WTC11 (cell line): ENCODE measurements at regions not wholly inside any gene's neighbourhood (a gene's known extent, or its start where the extent isn't known, plus 50 kb on each side); places are given as distances from the start of the nearest gene placed in this dataset.

Source experiments
- ATAC-seq: fragments of 200-7000 bp; cut with Tn5 transposase; 2 replicates; pipeline ENCODE4 v1.10.0; 2021; ENCODE audit warnings: mild to moderate bottlenecking, moderate library complexity
- CTCF ChIA-PET: fragments of 300-600 bp; sonication (Branson Sonifier 250); formaldehyde crosslinking; loops from one replicate; lab custom pipeline; 2021; ENCODE audit warnings: antibody characterized with exemption; lab: Charles Lee
- POLR2A ChIA-PET: fragments of 350-600 bp; sonication (Branson Sonifier 250); formaldehyde crosslinking; loops from one replicate; lab custom pipeline; 2021; ENCODE audit warnings: antibody characterized with exemption; lab: Charles Lee
- DNase-seq: peaks from one replicate; pipeline ENCODE4 v3.0.0; 2021; ENCODE audit warnings: low spot score
- H3K27ac Mint-ChIP-seq: 2 replicates; pipeline ENCODE4 v1.8.0; 2021; ENCODE audit warnings: mixed read lengths
- H3K27me3 Mint-ChIP-seq: 2 replicates; pipeline ENCODE4 v1.8.0; 2021; ENCODE audit warnings: low read depth, mild to moderate bottlenecking, moderate library complexity, mixed read lengths
- H3K36me3 Mint-ChIP-seq: 2 replicates; pipeline ENCODE4 v1.8.0; 2021; ENCODE audit warnings: mixed read lengths
- H3K4me1 Mint-ChIP-seq: 2 replicates; pipeline ENCODE4 v1.8.0; 2022; ENCODE audit warnings: mixed read lengths
- H3K4me3 Mint-ChIP-seq: 2 replicates; pipeline ENCODE4 v1.8.0; 2021; ENCODE audit warnings: mild to moderate bottlenecking, moderate library complexity, mixed read lengths
- H3K9me3 Mint-ChIP-seq: 2 replicates; pipeline ENCODE4 v1.8.0; 2021; ENCODE audit warnings: mixed read lengths
- CBFB ChIP-seq: sonication (generic); formaldehyde crosslinking; IDR thresholded peaks from 2 replicates; pipeline ENCODE4 v1.8.1; 2022; ENCODE audit warnings: mild to moderate bottlenecking, low read depth, missing genetic modification reagents
- ESRRA ChIP-seq: sonication (generic); formaldehyde crosslinking; IDR thresholded peaks from 2 replicates; pipeline ENCODE4 v1.8.1; 2022; ENCODE audit warnings: mild to moderate bottlenecking, missing genetic modification reagents, borderline replicate concordance
- OVOL2 ChIP-seq: fragments of 250-450 bp; sonication (Bioruptor Pico); IDR thresholded peaks from 2 replicates; pipeline ENCODE4 v1.9.0; 2021; ENCODE audit warnings: mild to moderate bottlenecking, borderline replicate concordance
- PRRX2 ChIP-seq: fragments of 250-450 bp; sonication (Bioruptor Pico); IDR thresholded peaks from 2 replicates; pipeline ENCODE4 v1.8.0; 2021; ENCODE audit warnings: mild to moderate bottlenecking
- TEAD4 ChIP-seq: sonication (generic); formaldehyde crosslinking; IDR thresholded peaks from 2 replicates; pipeline ENCODE4 v1.8.0; 2022; ENCODE audit warnings: mild to moderate bottlenecking, missing genetic modification reagents
- ZNF423 ChIP-seq: fragments of 250-450 bp; sonication (Bioruptor Pico); IDR thresholded peaks from 2 replicates; pipeline ENCODE4 v2.1.2; 2022; ENCODE audit warnings: mild to moderate bottlenecking, moderate library complexity
- TF ChIP-seq, protein P1 (sequence below): sonication (generic); formaldehyde crosslinking; IDR thresholded peaks from 2 replicates; pipeline ENCODE4 v1.8.1; 2023; ENCODE audit warnings: mild to moderate bottlenecking, missing genetic modification reagents, borderline replicate concordance
- TF ChIP-seq, protein P2 (sequence below): fragments of 250-450 bp; sonication (Bioruptor Pico); IDR thresholded peaks from 2 replicates; pipeline ENCODE4 v1.9.0; 2021; ENCODE audit warnings: mild to moderate bottlenecking
- TF ChIP-seq, protein P3 (sequence below): sonication (generic); formaldehyde crosslinking; IDR thresholded peaks from 2 replicates; pipeline ENCODE4 v1.8.0; 2023; ENCODE audit warnings: mild to moderate bottlenecking, missing genetic modification reagents
- TF ChIP-seq, protein P4 (sequence below): sonication (generic); formaldehyde crosslinking; IDR thresholded peaks from 2 replicates; pipeline ENCODE4 v1.8.1; 2022; ENCODE audit warnings: mild to moderate bottlenecking, moderate library complexity, missing genetic modification reagents
- TF ChIP-seq, protein P5 (sequence below): sonication (generic); formaldehyde crosslinking; IDR thresholded peaks from 2 replicates; pipeline ENCODE4 v1.8.0; 2022; ENCODE audit warnings: missing genetic modification reagents
- TF ChIP-seq, protein P6 (sequence below): fragments of 200-600 bp; IDR thresholded peaks from 2 replicates; pipeline ENCODE4 v1.8.0; 2022; ENCODE audit warnings: antibody characterized with exemption
- TF ChIP-seq, protein P7 (sequence below): fragments of 250-450 bp; sonication (Bioruptor Pico); IDR thresholded peaks from 2 replicates; pipeline ENCODE4 v1.9.0; 2021; ENCODE audit warnings: moderate library complexity, mild to moderate bottlenecking, inconsistent platforms, borderline replicate concordance

DNA sequence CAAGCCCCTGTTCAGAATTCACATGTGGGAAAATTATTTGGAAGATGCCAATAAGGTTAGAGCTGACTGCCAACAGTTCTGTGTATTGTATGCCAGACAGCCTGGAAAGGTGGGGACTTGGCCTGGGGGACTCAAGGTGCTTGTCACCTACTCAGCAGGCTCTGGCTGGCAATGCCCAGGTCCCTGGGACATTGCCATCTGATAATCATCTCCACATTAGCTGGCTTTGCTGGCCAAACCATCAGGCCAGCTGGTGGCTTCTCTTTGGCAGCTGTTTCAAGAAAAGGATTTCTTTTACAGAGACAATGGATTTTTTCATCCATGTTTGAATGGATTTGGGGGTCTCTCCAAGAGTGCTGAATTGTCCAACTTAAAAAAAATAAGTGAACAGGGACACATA is 165.2 kb downstream of the BRMS1L start:
- TF ChIP-seq, protein P1, sequence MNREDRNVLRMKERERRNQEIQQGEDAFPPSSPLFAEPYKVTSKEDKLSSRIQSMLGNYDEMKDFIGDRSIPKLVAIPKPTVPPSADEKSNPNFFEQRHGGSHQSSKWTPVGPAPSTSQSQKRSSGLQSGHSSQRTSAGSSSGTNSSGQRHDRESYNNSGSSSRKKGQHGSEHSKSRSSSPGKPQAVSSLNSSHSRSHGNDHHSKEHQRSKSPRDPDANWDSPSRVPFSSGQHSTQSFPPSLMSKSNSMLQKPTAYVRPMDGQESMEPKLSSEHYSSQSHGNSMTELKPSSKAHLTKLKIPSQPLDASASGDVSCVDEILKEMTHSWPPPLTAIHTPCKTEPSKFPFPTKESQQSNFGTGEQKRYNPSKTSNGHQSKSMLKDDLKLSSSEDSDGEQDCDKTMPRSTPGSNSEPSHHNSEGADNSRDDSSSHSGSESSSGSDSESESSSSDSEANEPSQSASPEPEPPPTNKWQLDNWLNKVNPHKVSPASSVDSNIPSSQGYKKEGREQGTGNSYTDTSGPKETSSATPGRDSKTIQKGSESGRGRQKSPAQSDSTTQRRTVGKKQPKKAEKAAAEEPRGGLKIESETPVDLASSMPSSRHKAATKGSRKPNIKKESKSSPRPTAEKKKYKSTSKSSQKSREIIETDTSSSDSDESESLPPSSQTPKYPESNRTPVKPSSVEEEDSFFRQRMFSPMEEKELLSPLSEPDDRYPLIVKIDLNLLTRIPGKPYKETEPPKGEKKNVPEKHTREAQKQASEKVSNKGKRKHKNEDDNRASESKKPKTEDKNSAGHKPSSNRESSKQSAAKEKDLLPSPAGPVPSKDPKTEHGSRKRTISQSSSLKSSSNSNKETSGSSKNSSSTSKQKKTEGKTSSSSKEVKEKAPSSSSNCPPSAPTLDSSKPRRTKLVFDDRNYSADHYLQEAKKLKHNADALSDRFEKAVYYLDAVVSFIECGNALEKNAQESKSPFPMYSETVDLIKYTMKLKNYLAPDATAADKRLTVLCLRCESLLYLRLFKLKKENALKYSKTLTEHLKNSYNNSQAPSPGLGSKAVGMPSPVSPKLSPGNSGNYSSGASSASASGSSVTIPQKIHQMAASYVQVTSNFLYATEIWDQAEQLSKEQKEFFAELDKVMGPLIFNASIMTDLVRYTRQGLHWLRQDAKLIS (CRISPR knock-in tag) = no peak
- TF ChIP-seq PRRX2 (CRISPR knock-in tag) (no peak), ESRRA (CRISPR knock-in tag) (no peak), TEAD4 (CRISPR knock-in tag) (no peak), ZNF423 (CRISPR knock-in tag) (no peak), OVOL2 (no peak), CBFB (CRISPR knock-in tag) (no peak)
- TF ChIP-seq, protein P2, sequence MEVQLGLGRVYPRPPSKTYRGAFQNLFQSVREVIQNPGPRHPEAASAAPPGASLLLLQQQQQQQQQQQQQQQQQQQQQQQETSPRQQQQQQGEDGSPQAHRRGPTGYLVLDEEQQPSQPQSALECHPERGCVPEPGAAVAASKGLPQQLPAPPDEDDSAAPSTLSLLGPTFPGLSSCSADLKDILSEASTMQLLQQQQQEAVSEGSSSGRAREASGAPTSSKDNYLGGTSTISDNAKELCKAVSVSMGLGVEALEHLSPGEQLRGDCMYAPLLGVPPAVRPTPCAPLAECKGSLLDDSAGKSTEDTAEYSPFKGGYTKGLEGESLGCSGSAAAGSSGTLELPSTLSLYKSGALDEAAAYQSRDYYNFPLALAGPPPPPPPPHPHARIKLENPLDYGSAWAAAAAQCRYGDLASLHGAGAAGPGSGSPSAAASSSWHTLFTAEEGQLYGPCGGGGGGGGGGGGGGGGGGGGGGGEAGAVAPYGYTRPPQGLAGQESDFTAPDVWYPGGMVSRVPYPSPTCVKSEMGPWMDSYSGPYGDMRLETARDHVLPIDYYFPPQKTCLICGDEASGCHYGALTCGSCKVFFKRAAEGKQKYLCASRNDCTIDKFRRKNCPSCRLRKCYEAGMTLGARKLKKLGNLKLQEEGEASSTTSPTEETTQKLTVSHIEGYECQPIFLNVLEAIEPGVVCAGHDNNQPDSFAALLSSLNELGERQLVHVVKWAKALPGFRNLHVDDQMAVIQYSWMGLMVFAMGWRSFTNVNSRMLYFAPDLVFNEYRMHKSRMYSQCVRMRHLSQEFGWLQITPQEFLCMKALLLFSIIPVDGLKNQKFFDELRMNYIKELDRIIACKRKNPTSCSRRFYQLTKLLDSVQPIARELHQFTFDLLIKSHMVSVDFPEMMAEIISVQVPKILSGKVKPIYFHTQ (CRISPR knock-in tag) = no peak
- TF ChIP-seq, protein P3, sequence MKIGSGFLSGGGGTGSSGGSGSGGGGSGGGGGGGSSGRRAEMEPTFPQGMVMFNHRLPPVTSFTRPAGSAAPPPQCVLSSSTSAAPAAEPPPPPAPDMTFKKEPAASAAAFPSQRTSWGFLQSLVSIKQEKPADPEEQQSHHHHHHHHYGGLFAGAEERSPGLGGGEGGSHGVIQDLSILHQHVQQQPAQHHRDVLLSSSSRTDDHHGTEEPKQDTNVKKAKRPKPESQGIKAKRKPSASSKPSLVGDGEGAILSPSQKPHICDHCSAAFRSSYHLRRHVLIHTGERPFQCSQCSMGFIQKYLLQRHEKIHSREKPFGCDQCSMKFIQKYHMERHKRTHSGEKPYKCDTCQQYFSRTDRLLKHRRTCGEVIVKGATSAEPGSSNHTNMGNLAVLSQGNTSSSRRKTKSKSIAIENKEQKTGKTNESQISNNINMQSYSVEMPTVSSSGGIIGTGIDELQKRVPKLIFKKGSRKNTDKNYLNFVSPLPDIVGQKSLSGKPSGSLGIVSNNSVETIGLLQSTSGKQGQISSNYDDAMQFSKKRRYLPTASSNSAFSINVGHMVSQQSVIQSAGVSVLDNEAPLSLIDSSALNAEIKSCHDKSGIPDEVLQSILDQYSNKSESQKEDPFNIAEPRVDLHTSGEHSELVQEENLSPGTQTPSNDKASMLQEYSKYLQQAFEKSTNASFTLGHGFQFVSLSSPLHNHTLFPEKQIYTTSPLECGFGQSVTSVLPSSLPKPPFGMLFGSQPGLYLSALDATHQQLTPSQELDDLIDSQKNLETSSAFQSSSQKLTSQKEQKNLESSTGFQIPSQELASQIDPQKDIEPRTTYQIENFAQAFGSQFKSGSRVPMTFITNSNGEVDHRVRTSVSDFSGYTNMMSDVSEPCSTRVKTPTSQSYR (CRISPR knock-in tag) = no peak
- TF ChIP-seq, protein P4, sequence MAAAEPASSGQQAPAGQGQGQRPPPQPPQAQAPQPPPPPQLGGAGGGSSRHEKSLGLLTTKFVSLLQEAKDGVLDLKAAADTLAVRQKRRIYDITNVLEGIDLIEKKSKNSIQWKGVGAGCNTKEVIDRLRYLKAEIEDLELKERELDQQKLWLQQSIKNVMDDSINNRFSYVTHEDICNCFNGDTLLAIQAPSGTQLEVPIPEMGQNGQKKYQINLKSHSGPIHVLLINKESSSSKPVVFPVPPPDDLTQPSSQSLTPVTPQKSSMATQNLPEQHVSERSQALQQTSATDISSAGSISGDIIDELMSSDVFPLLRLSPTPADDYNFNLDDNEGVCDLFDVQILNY (CRISPR knock-in tag) = no peak
- TF ChIP-seq, protein P5, sequence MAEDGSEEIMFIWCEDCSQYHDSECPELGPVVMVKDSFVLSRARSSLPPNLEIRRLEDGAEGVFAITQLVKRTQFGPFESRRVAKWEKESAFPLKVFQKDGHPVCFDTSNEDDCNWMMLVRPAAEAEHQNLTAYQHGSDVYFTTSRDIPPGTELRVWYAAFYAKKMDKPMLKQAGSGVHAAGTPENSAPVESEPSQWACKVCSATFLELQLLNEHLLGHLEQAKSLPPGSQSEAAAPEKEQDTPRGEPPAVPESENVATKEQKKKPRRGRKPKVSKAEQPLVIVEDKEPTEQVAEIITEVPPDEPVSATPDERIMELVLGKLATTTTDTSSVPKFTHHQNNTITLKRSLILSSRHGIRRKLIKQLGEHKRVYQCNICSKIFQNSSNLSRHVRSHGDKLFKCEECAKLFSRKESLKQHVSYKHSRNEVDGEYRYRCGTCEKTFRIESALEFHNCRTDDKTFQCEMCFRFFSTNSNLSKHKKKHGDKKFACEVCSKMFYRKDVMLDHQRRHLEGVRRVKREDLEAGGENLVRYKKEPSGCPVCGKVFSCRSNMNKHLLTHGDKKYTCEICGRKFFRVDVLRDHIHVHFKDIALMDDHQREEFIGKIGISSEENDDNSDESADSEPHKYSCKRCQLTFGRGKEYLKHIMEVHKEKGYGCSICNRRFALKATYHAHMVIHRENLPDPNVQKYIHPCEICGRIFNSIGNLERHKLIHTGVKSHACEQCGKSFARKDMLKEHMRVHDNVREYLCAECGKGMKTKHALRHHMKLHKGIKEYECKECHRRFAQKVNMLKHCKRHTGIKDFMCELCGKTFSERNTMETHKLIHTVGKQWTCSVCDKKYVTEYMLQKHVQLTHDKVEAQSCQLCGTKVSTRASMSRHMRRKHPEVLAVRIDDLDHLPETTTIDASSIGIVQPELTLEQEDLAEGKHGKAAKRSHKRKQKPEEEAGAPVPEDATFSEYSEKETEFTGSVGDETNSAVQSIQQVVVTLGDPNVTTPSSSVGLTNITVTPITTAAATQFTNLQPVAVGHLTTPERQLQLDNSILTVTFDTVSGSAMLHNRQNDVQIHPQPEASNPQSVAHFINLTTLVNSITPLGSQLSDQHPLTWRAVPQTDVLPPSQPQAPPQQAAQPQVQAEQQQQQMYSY = no peak
- TF ChIP-seq, protein P6, sequence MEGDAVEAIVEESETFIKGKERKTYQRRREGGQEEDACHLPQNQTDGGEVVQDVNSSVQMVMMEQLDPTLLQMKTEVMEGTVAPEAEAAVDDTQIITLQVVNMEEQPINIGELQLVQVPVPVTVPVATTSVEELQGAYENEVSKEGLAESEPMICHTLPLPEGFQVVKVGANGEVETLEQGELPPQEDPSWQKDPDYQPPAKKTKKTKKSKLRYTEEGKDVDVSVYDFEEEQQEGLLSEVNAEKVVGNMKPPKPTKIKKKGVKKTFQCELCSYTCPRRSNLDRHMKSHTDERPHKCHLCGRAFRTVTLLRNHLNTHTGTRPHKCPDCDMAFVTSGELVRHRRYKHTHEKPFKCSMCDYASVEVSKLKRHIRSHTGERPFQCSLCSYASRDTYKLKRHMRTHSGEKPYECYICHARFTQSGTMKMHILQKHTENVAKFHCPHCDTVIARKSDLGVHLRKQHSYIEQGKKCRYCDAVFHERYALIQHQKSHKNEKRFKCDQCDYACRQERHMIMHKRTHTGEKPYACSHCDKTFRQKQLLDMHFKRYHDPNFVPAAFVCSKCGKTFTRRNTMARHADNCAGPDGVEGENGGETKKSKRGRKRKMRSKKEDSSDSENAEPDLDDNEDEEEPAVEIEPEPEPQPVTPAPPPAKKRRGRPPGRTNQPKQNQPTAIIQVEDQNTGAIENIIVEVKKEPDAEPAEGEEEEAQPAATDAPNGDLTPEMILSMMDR = no peak
- TF ChIP-seq, protein P7, sequence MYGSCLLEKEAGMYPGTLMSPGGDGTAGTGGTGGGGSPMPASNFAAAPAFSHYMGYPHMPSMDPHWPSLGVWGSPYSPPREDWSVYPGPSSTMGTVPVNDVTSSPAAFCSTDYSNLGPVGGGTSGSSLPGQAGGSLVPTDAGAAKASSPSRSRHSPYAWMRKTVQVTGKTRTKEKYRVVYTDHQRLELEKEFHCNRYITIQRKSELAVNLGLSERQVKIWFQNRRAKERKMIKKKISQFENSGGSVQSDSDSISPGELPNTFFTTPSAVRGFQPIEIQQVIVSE (CRISPR knock-in tag) = no peak
- Mint-ChIP-seq H3K36me3 (no peaks in the 10 kb centered on the region), H3K27me3 (no peaks in the 10 kb centered on the region), H3K4me3 (no peak overlapping the region), H3K4me1 (peaks cover 9% of the 10 kb centered on the region), H3K9me3 (0 out of 2 replicates have a peak, but pooled peaks cover 3% of the 10 kb centered on the region), H3K27ac (no peak overlapping the region)
- POLR2A ChIA-PET = no interaction called here
- CTCF ChIA-PET = no interaction called here
- no peak for DNase-seq
- no peak for ATAC-seq
